ENCODE measurements at regions not wholly inside any gene's neighbourhood (a gene's known extent, or its start where the extent isn't known, plus 50 kb on each side); places are given as distances from the start of the nearest gene placed in this dataset.
"Not testable (repeated sequence)": the region's sequence is repeated elsewhere in the genome, so short reads cannot be mapped to it uniquely, and the experiment has no call there.

- DNase-seq: no peak
Observed at GRCh38 chr9:29966247-29966646, 2393.0 kb upstream of the C9orf72 start.

- no peak for DNase-seq
Observed at GRCh38 chr9:29968831-29969230, 2395.6 kb upstream of the C9orf72 start.

DNA sequence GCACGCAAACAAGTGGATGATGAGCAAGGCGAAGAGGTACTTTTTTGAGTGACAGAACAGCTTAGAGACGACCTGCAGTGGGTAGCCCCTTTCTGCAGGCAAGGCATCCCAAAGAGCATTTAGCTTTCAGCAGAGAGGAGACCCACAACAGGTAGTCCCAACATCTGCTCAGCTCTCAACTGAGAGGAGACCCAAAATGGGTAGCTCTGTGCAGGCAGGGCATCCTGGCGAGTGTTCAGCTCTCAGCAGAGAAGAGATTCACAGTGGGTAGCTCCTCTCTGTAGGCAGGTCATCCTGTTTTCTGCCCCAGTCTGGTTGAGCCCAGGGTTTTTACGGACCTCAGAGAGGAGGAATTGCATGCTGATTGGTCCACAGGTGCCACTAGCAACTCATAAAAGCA, 2396.1 kb upstream of the C9orf72 start:
- no peak for DNase-seq

GRCh38 chr9:29969856-29970647, 2396.8 kb upstream of the C9orf72 start:
- DNase-seq: no peak

- no peak for DNase-seq
Observed at GRCh38 chr9:29974197-29974596, 2400.9 kb upstream of the C9orf72 start.

DNA sequence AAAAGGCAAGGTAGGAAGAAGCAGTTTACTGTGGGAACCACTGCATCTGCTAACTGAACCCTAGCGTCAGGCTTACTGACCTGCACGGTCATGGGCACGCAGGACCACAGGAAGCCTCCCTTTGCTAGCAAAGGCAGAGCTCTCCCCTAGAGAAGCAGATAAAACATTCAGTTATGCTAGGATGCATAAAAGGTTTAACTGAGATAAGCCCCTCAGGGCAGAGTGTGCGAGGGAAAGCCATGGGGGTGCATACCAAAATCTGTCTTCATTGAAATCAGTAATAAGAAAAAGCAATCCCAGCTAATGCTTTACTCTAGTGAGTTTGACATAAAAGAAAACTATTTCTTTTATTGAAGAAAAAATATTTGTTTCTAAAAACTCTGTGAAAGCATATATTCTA, 2403.7 kb upstream of the C9orf72 start:
- no peak for DNase-seq

DNA sequence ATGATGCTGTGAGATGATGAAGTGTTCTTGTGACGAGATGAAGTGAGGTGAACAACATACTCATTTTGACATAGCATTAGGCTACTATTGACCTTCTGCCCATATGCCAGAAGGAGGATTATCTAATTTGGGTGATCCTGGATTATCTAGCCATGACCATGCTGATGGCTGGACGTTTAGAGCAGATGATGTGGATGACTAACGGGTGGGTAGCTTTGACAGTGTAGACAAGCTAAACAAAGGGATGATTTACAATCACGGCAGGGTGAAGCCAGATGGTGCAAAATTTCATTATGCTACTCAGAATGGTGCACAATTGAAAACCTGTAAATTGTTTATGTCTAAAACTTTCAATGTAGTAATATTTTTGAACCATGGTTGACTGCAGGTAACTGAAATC, 2403.4 kb upstream of the ACO1 start:
- DNase-seq: no peak

DNA sequence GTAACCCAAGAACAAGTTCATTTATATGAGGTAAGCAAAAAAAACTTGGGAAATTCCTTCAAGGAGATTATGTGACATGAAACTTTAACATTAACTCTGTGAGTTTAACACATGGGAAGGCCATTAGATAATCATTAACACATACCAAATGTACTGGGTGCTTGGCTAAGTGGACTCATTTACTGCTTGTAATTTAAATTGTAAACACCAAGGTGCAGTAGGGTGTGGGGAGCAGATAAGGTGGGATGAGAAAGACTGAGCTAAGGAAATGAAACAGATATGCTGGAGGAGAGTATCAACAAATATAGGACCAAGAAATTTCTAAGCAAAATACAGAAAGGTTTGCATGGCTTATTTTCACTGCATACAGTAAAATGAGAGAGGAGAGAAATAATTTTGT, 2384.8 kb upstream of the ACO1 start:
- no peak for DNase-seq

DNA sequence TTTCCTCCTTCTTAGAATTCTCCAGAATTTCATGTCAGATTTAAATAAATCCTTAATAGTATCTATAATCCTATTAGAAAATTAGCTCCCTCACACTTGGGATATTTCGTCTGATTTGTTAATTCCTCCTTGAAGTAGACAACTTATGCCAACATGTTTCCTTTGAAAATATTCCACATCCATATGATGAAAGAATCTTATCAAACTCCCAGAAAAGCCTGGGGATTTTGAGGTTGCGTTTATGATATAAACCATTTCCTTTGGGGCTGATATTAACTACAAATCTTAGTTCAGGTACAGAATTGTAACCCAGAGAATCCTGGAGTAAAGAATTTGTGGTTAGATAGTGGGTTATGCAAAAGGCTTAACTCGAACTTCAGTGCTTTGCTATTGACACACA, 2373.8 kb upstream of the ACO1 start:
- DNase-seq: no peak

- DNase-seq: no peak
Observed at GRCh38 chr9:30012622-30013021, 2371.8 kb upstream of the ACO1 start.

GRCh38 chr9:30015073-30015472, 2369.4 kb upstream of the ACO1 start:
- DNase-seq: no peak

- no peak for DNase-seq
Observed at GRCh38 chr9:30020161-30020560, 2364.3 kb upstream of the ACO1 start.

- DNase-seq: no peak
Observed at GRCh38 chr9:30035761-30036160, 2348.7 kb upstream of the ACO1 start.

- DNase-seq: no peak
Observed at GRCh38 chr9:30036558-30036957, 2347.9 kb upstream of the ACO1 start.

- no peak for DNase-seq
Observed at GRCh38 chr9:30039712-30040111, 2344.7 kb upstream of the ACO1 start.

DNA sequence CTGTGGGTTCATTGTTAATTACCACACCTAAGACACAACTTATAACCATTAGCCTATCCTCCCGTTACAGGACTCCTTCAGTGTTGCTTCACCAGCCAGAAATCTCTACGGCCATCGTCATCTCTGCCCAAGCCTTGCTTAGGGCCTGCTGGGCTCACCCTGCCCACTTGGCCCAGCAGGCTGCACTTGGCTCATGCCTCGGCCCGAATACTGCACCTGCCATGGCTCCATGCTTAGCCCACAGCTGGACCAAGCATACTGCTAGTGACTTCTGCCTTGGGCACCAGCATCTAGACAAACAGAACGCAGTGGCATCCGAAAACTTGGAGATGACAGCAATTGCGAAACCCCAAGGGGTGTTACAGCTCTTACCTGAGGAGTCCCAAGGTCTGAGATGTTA, 2336.0 kb upstream of the ACO1 start:
- DNase-seq: no peak

DNA sequence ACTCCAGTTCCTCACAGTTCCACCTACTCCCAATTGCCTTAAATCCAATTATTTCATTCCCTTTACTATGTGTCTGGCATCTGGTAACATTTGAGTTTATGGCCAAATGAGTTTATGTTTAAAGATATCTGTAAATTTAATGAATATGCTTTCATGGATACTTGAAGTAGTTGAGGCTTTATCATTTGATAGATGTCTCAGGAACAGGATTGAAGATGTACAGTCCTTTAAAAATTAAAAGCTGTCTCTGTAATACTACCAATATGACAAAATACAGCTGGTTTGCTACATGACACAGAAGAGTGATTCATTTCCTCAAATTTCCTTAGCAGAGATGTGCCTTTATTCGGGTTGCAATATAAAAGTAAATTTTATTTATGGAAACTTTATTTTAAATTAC, 2326.0 kb upstream of the ACO1 start:
- no peak for DNase-seq

GRCh38 chr9:30060976-30061375, 2323.5 kb upstream of the ACO1 start:
- no peak for DNase-seq

DNA sequence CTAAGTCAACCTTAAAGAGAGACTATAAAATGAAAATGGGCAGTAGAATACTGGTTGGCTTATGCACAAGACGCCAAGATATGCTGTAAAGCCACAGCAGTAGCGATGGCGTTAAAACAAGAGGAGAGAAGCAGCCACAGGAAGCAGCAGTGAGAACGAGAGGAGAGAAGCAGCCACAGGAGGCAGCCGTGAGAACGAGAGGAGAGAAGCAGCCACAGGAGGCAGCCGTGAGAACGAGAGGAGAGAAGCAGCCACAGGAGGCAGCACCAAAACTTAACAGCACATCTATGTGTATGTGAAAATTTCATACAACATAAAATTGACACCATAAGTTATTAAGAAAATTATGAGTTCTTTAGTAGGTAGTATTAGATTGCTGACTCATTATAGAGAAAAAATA, 2318.6 kb upstream of the ACO1 start:
- DNase-seq: no peak

GRCh38 chr9:30069236-30069635, 2315.2 kb upstream of the ACO1 start:
- DNase-seq: not testable (repeated sequence)

DNA sequence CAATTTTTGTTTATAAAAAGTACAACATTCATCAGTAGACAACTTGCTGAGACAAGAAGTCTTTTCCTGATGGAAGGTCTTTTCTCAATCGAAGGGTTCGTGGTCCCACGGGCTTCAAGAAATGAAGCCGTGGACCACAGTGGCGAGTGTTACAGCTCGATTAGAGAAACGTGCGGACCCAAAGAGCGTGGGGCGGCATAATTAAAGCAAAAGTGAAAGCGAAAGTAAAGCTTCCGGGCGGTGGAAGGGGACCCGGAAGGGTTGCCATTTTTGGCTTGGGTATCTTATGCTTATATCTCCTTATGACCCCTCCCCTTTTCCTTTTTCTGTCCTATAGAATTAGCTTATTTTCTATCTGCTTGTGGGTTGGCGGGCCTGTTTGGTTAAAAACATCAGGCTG, 2309.4 kb upstream of the ACO1 start:
- no peak for DNase-seq

DNA sequence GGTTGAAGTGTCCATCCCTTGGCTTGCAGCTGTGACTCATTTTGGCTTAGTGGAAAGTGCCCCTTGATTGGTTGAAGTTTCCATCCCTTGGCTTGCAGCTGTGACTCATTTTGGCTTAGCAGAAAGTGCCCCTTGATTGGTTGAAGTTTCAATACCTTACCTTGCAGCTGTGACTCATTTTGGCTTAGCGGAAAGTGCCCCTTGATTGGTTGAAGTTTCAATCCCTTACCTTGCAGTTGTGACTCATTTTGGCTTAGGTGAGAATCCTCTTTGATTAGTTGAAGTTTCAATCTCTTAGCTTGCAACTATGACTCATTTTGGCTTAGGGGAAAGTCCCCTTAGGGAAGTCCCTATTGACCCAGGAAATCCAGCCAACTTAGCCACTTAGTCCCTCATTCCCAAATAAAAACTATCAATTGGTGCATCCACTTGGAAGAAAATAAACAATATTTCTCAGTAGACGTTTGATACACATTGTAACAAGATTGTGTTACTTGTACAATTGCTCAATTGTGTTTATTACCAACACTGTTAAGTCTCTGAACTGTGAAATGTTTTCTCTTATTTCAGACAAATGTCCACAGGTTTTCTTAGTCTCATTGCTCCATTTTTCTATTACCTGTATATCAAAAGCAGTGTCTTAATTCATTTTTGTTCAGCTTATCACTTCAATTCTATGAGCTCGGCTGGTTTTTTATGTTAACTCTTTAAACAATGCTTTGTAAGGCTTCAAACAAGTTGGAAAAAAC, 2308.8 kb upstream of the ACO1 start:
- no peak for DNase-seq

DNA sequence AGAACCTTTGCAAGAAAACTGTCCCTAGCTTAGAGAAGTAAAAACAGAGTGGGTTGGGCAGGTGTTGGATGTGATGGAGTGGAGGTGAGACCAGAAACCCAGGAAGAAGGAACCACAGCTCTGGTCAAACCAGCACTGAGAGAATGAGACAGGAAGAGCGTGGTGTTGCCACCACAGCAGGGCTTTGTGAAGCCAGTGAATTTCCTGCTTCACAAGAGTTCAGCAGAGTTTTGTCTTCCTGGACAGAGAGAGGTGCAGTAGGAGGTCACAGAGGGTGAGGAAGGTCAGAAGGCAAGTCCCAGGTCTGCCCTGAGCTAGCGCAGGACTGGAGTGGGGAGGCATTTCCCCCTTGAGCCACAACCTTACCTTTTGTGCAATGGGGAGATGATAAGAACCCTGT, 2306.2 kb upstream of the ACO1 start:
- DNase-seq: no peak

- DNase-seq: no peak
Observed at GRCh38 chr9:30089428-30089827, 2295.0 kb upstream of the ACO1 start.
